ENCODE measurements at regions not wholly inside any gene's neighbourhood (a gene's known extent, or its start where the extent isn't known, plus 50 kb on each side); places are given as distances from the start of the nearest gene placed in this dataset.

DNA sequence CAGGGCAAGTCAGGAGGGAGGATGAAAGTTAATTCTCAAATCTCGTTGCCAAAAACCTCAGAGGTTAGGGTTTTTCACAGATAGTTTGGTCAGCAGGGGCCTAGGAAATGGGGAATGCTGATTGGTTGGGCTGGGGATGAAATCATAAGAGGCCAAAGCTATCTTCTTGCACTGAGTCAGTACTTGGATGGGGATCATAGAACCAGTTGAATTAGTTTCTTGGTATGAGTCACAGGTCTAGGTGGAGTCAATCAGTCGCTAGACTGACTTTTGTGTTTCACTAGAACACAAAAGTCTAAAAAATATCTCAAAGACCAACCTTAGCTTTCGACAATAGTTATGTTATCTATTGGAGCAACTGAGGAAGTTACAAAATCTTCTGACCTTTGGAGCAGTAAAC, 368.5 kb downstream of the TBC1D32 start:
- Histone ChIP-seq H4K20me1 (ENCODE audit: insufficient read depth) (no peaks in the 10 kb centered on the region), H3K36me3 (ENCODE audit: insufficient read depth, low read length) (no peaks in the 10 kb centered on the region), H3K79me2 (replicated peaks; ENCODE audit: insufficient read depth, low read length) (no peaks in the 10 kb centered on the region), H3F3A (ENCODE audit: insufficient read depth, low read length, poor library complexity, severe bottlenecking) (no peaks in the 10 kb centered on the region), H3K9ac (ENCODE audit: low read length) (no peak overlapping the region), H3K9me2 (ENCODE audit: insufficient read depth, low read length) (no peaks in the 10 kb centered on the region), H3K27ac (ENCODE audit: low read length) (no peak overlapping the region), H3K4me3 (ENCODE audit: low read length) (no peak overlapping the region), H3K27me3 (ENCODE audit: insufficient read depth, low read depth, low read length) (no peaks in the 10 kb centered on the region), H3K4me2 (ENCODE audit: low read length) (no peak overlapping the region), H3K9me3 (ENCODE audit: low read length) (no peaks in the 10 kb centered on the region), H2AFZ (ENCODE audit: low read depth, low read length) (no peak overlapping the region)
- no peak for TF ChIP-seq CTCF (IDR thresholded peaks at IDR 0.05; ENCODE audit: poor library complexity, severe bottlenecking)
- no peak for TF ChIP-seq POLR2AphosphoS5 (IDR thresholded peaks at IDR 0.05)
- TF ChIP-seq, protein P1, sequence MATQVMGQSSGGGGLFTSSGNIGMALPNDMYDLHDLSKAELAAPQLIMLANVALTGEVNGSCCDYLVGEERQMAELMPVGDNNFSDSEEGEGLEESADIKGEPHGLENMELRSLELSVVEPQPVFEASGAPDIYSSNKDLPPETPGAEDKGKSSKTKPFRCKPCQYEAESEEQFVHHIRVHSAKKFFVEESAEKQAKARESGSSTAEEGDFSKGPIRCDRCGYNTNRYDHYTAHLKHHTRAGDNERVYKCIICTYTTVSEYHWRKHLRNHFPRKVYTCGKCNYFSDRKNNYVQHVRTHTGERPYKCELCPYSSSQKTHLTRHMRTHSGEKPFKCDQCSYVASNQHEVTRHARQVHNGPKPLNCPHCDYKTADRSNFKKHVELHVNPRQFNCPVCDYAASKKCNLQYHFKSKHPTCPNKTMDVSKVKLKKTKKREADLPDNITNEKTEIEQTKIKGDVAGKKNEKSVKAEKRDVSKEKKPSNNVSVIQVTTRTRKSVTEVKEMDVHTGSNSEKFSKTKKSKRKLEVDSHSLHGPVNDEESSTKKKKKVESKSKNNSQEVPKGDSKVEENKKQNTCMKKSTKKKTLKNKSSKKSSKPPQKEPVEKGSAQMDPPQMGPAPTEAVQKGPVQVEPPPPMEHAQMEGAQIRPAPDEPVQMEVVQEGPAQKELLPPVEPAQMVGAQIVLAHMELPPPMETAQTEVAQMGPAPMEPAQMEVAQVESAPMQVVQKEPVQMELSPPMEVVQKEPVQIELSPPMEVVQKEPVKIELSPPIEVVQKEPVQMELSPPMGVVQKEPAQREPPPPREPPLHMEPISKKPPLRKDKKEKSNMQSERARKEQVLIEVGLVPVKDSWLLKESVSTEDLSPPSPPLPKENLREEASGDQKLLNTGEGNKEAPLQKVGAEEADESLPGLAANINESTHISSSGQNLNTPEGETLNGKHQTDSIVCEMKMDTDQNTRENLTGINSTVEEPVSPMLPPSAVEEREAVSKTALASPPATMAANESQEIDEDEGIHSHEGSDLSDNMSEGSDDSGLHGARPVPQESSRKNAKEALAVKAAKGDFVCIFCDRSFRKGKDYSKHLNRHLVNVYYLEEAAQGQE (IDR thresholded peaks at IDR 0.05; ENCODE audit: borderline replicate concordance): no peak
- no peak for TF ChIP-seq SMC3 (conservative IDR thresholded peaks at IDR 0.05; ENCODE audit: poor library complexity)
- no peak for TF ChIP-seq EZH2 (IDR thresholded peaks at IDR 0.05; ENCODE audit: borderline replicate concordance, insufficient read depth, low read length, poor library complexity, severe bottlenecking)
- no peak for TF ChIP-seq TAF1 (IDR thresholded peaks at IDR 0.05; ENCODE audit: low read depth)

DNA sequence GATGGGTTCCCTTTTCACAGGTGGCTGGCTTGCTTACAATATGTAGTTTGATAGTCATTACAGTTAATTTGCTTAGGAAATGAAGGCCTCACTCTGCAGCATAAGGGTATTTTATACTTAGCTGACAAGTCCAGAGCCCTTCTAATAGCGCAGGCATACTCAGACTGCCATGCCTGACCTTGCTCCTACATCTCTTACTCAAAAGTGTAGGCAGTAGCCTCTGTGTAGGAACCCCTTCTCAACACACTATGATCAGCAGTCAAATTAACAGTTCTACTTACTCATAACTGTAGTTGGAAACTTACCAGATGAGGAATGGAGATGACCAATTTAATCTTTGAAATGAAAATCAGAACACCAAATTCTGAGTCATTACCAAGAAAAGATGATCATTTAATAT, 373.5 kb downstream of the TBC1D32 start:
- H3K9me2 ChIP-seq (ENCODE audit: insufficient read depth, low read length): no peaks in the 10 kb centered on the region
- H4K20me1 ChIP-seq (ENCODE audit: insufficient read depth): no peaks in the 10 kb centered on the region
- no peak overlapping the region for H3K9ac ChIP-seq (ENCODE audit: low read length)
- H3K4me3 ChIP-seq (ENCODE audit: low read length): no peak overlapping the region
- no peaks in the 10 kb centered on the region for H3K36me3 ChIP-seq (ENCODE audit: insufficient read depth, low read length)
- H3K9me3 ChIP-seq (ENCODE audit: low read length): no peaks in the 10 kb centered on the region
- no peak overlapping the region for H3K4me2 ChIP-seq (ENCODE audit: low read length)
- H3K27me3 ChIP-seq (ENCODE audit: insufficient read depth, low read depth, low read length): no peaks in the 10 kb centered on the region
- TF ChIP-seq MXI1 (conservative IDR thresholded peaks at IDR 0.05; ENCODE audit: poor library complexity, severe bottlenecking) (no peak), TAF1 (IDR thresholded peaks at IDR 0.05; ENCODE audit: low read depth) (no peak), CTCF (IDR thresholded peaks at IDR 0.05; ENCODE audit: poor library complexity, severe bottlenecking) (no peak), RAD21 (conservative IDR thresholded peaks at IDR 0.05) (no peak), EP300 (conservative IDR thresholded peaks at IDR 0.05; ENCODE audit: poor library complexity, severe bottlenecking) (no peak)
- H3F3A ChIP-seq (ENCODE audit: insufficient read depth, low read length, poor library complexity, severe bottlenecking): no peaks in the 10 kb centered on the region
- H3K27ac ChIP-seq (ENCODE audit: low read length): no peak overlapping the region
- no peaks in the 10 kb centered on the region for H3K79me2 ChIP-seq (replicated peaks; ENCODE audit: insufficient read depth, low read length)
- H2AFZ ChIP-seq (ENCODE audit: low read depth, low read length): no peak overlapping the region

Measured in neural cell (in vitro differentiated cells).